Osteocyte (in vitro differentiated cells): ENCODE measurements at regions not wholly inside any gene's neighbourhood (a gene's known extent, or its start where the extent isn't known, plus 50 kb on each side); places are given as distances from the start of the nearest gene placed in this dataset.

Experiments used
- DNase-seq: peaks from one replicate; pipeline ENCODE4 v3.0.0; 2021; ENCODE audit warnings: mixed read lengths; ENCODE audit not compliant: unreplicated experiment; ENCODE audit errors: extremely low spot score
- H3K27ac Mint-ChIP-seq: one replicate; pipeline ENCODE4 v1.8.0; 2021; ENCODE audit warnings: mild to moderate bottlenecking, mixed read lengths; ENCODE audit not compliant: unreplicated experiment
- H3K27me3 Mint-ChIP-seq: one replicate; pipeline ENCODE4 v1.8.0; 2021; ENCODE audit warnings: mixed read lengths; ENCODE audit not compliant: unreplicated experiment
- H3K36me3 Mint-ChIP-seq: one replicate; pipeline ENCODE4 v1.8.0; 2021; ENCODE audit warnings: mixed read lengths; ENCODE audit not compliant: unreplicated experiment
- H3K4me1 Mint-ChIP-seq: one replicate; pipeline ENCODE4 v1.8.0; 2021; ENCODE audit warnings: mixed read lengths; ENCODE audit not compliant: unreplicated experiment
- H3K4me3 Mint-ChIP-seq: one replicate; pipeline ENCODE4 v1.8.0; 2021; ENCODE audit warnings: mild to moderate bottlenecking, moderate library complexity, mixed read lengths; ENCODE audit not compliant: unreplicated experiment
- H3K9me3 Mint-ChIP-seq: one replicate; pipeline ENCODE4 v1.8.0; 2021; ENCODE audit warnings: mixed read lengths; ENCODE audit not compliant: unreplicated experiment
- TF ChIP-seq, protein P1 (sequence below): fragments of 200-600 bp; sonication (generic); IDR thresholded peaks from 2 replicates; pipeline ENCODE4 v1.5.0; 2021; ENCODE audit warnings: antibody characterized with exemption, mild to moderate bottlenecking, moderate library complexity

- Mint-ChIP-seq H3K27ac (no peak overlapping the region), H3K4me1 (no peaks in the 10 kb centered on the region), H3K27me3 (no peaks in the 10 kb centered on the region), H3K4me3 (no peak overlapping the region), H3K36me3 (no peaks in the 10 kb centered on the region), H3K9me3 (no peaks in the 10 kb centered on the region)
- TF ChIP-seq, protein P1, sequence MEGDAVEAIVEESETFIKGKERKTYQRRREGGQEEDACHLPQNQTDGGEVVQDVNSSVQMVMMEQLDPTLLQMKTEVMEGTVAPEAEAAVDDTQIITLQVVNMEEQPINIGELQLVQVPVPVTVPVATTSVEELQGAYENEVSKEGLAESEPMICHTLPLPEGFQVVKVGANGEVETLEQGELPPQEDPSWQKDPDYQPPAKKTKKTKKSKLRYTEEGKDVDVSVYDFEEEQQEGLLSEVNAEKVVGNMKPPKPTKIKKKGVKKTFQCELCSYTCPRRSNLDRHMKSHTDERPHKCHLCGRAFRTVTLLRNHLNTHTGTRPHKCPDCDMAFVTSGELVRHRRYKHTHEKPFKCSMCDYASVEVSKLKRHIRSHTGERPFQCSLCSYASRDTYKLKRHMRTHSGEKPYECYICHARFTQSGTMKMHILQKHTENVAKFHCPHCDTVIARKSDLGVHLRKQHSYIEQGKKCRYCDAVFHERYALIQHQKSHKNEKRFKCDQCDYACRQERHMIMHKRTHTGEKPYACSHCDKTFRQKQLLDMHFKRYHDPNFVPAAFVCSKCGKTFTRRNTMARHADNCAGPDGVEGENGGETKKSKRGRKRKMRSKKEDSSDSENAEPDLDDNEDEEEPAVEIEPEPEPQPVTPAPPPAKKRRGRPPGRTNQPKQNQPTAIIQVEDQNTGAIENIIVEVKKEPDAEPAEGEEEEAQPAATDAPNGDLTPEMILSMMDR = no peak
- DNase-seq = no peak
Observed at GRCh38 chr20:7262803-7263202, 495.3 kb downstream of the BMP2 start.

DNA sequence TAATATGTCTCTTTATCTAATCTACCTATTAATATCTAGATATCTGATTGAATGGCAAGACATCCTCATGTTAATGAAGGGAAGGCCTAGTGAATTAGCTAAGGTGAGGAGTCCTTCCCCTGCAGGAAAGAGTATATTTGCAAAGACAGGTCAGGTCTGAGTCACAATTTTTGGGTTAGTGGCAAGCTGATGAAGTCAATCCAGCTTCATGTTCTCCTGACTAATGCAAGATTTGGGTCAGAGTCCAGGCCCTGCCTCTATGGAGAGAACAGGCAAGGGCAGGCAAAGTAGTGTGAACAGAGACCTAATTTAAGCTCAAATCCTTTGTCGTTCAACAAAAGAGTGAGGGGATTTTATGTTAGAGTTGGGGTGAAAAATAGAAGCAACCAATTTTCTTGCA is 496.7 kb downstream of the BMP2 start:
- Mint-ChIP-seq H3K4me3 (no peak overlapping the region), H3K27ac (no peak overlapping the region), H3K36me3 (no peaks in the 10 kb centered on the region), H3K9me3 (no peaks in the 10 kb centered on the region), H3K4me1 (no peaks in the 10 kb centered on the region), H3K27me3 (no peaks in the 10 kb centered on the region)
- no peak for DNase-seq
- TF ChIP-seq, protein P1 = no peak

GRCh38 chr20:7269452-7269851 is 502.0 kb downstream of the BMP2 start:
- Mint-ChIP-seq H3K36me3 (no peaks in the 10 kb centered on the region), H3K27me3 (no peaks in the 10 kb centered on the region), H3K9me3 (no peaks in the 10 kb centered on the region), H3K27ac (no peak overlapping the region), H3K4me3 (no peak overlapping the region), H3K4me1 (no peaks in the 10 kb centered on the region)
- TF ChIP-seq, protein P1 = no peak
- DNase-seq = no peak

- Mint-ChIP-seq H3K9me3 (peaks cover 3% of the 10 kb centered on the region), H3K4me1 (no peaks in the 10 kb centered on the region), H3K36me3 (no peaks in the 10 kb centered on the region), H3K27me3 (no peaks in the 10 kb centered on the region), H3K4me3 (no peak overlapping the region), H3K27ac (no peak overlapping the region)
- TF ChIP-seq, protein P1 = peak; percentile 45
- no peak for DNase-seq
Observed at GRCh38 chr20:7272512-7272911, 505.0 kb downstream of the BMP2 start.

- no peaks in the 10 kb centered on the region for H3K27me3 Mint-ChIP-seq
- no peaks in the 10 kb centered on the region for H3K4me1 Mint-ChIP-seq
- TF ChIP-seq, protein P1 = no peak
- no peaks in the 10 kb centered on the region for H3K36me3 Mint-ChIP-seq
- DNase-seq = no peak
- no peak overlapping the region for H3K27ac Mint-ChIP-seq
- H3K9me3 Mint-ChIP-seq = peaks cover 3% of the 10 kb centered on the region
- no peak overlapping the region for H3K4me3 Mint-ChIP-seq
Observed at GRCh38 chr20:7274870-7275269, 507.4 kb downstream of the BMP2 start.
